ENCODE measurements at regions not wholly inside any gene's neighbourhood (a gene's known extent, or its start where the extent isn't known, plus 50 kb on each side); places are given as distances from the start of the nearest gene placed in this dataset.

GRCh38 chr2:221202431-221202830 is 369.7 kb downstream of the EPHA4 start:
- no peak for TF ChIP-seq CTCF (conservative IDR thresholded peaks at IDR 0.05; ENCODE audit: low read depth, low read length)
- DNase-seq (ENCODE audit: low read depth) = no peak

GRCh38 chr2:221203125-221203524 is 369.0 kb downstream of the EPHA4 start:
- TF ChIP-seq CTCF (conservative IDR thresholded peaks at IDR 0.05; ENCODE audit: low read depth, low read length) = no peak
- H3K4me3 ChIP-seq (ENCODE audit: low read depth, low read length) = no peak overlapping the region
- no peak for DNase-seq (ENCODE audit: low read depth)

More at GRCh38 chr2:221202431-221202830, 369.7 kb downstream of the EPHA4 start:
- no peak overlapping the region for H3K4me3 ChIP-seq (ENCODE audit: low read depth, low read length)

GRCh38 chr2:221203856-221204255 is 368.2 kb downstream of the EPHA4 start:
- DNase-seq (ENCODE audit: low read depth) = no peak
- no peak overlapping the region for H3K4me3 ChIP-seq (ENCODE audit: low read depth, low read length)
- TF ChIP-seq CTCF (conservative IDR thresholded peaks at IDR 0.05; ENCODE audit: low read depth, low read length) = no peak

GRCh38 chr2:221204699-221205098 is 367.4 kb downstream of the EPHA4 start:
- no peak for TF ChIP-seq CTCF (conservative IDR thresholded peaks at IDR 0.05; ENCODE audit: low read depth, low read length)
- no peak for DNase-seq (ENCODE audit: low read depth)
- H3K4me3 ChIP-seq (ENCODE audit: low read depth, low read length) = no peak overlapping the region

GRCh38 chr2:221205103-221205673 is 366.9 kb downstream of the EPHA4 start:
- H3K4me3 ChIP-seq (ENCODE audit: low read depth, low read length) = no peak overlapping the region
- no peak for TF ChIP-seq CTCF (conservative IDR thresholded peaks at IDR 0.05; ENCODE audit: low read depth, low read length)

GRCh38 chr2:221210686-221211085 is 361.4 kb downstream of the EPHA4 start:
- no peak for TF ChIP-seq CTCF (conservative IDR thresholded peaks at IDR 0.05; ENCODE audit: low read depth, low read length)
- H3K4me3 ChIP-seq (ENCODE audit: low read depth, low read length) = no peak overlapping the region
- no peak for DNase-seq (ENCODE audit: low read depth)

More at GRCh38 chr2:221205103-221205673, 366.9 kb downstream of the EPHA4 start:
- no peak for DNase-seq (ENCODE audit: low read depth)

GRCh38 chr2:221211653-221212052 is 360.5 kb downstream of the EPHA4 start:
- DNase-seq (ENCODE audit: low read depth) = no peak
- TF ChIP-seq CTCF (conservative IDR thresholded peaks at IDR 0.05; ENCODE audit: low read depth, low read length) = no peak
- H3K4me3 ChIP-seq (ENCODE audit: low read depth, low read length) = no peak overlapping the region
